Hematopoietic multipotent progenitor cell treated with erythropoietin and hydrocortisone succinate and interleukin-3 and kit ligand, for 17 days (in vitro differentiated cells): ENCODE measurements at regions not wholly inside any gene's neighbourhood (a gene's known extent, or its start where the extent isn't known, plus 50 kb on each side); places are given as distances from the start of the nearest gene placed in this dataset.
"Not testable (repeated sequence)": the region's sequence is repeated elsewhere in the genome, so short reads cannot be mapped to it uniquely, and the experiment has no call there.

Source experiments
- DNase-seq: peaks from one replicate; pipeline ENCODE4 v3.0.0-alpha.2; 2015; ENCODE audit warnings: low spot score

DNA sequence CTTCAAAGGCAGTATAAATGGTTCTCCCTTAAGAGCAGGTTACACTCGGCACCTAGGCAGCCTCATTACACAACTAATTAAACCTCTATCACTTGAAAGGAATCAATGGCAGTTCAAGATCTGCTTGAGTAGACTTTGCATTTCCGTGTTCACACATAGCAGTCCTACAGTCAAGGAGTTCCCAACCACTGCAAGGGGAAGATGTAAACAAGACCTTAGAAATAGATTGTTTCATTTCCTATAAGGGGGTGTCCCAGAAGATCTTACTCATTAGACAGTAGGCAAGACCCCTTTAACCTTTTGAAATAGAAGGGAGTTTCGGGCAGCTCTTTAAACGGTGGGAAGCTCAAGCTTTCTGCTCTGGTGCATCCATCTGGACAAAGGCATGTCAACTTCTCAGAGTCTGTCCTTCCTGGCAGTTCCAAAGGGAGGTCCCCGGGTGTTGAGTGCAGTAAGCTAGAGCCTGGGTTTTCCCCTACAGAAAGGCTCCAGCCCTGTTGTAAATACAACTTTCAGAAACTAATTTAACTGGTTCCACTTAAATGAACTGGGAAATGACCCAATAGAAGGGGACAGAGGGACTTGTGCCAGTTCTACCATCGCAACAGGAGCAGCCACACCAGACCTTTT lies 150.8 kb downstream of the RBMX2 start:
- DNase-seq: no peak

- no peak for DNase-seq
Measured at GRCh38 chrX:130555341-130555740, 153.6 kb downstream of the RBMX2 start.

GRCh38 chrX:130555757-130556156 lies 154.0 kb downstream of the RBMX2 start:
- DNase-seq: no peak

- DNase-seq: no peak
Measured at GRCh38 chrX:130556951-130557350, 155.2 kb downstream of the RBMX2 start.

DNA sequence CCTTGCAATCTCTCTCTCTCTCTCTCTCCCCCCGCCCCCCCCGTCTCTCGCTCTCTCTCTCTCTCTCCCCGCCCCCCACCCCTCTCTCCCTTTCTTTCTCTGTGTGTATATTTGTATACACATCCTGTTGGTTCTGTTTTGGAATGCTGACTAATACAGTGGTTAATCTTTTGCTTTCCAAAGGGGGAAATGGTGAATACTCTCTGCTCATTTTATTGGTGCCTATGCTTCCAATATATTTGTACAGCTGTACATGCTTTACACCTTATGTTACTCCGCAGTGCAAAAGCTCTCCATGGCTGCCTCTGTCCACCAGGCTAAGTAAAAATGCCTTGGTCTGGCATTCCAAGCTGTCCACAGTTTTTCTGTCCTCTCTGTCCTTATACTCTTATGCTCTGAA lies 158.8 kb downstream of the RBMX2 start:
- no peak for DNase-seq

- DNase-seq: no peak
Measured at GRCh38 chrX:130561930-130562329, 160.1 kb downstream of the RBMX2 start.

- no peak for DNase-seq
Measured at GRCh38 chrX:130563476-130563875, 161.7 kb downstream of the RBMX2 start.

- no peak for DNase-seq
Measured at GRCh38 chrX:130566028-130566683, 164.4 kb downstream of the RBMX2 start.

GRCh38 chrX:130573030-130573429 lies 171.2 kb downstream of the RBMX2 start:
- DNase-seq: not testable (repeated sequence)
